GM19240 (cell line): ENCODE measurements at regions not wholly inside any gene's neighbourhood (a gene's known extent, or its start where the extent isn't known, plus 50 kb on each side); places are given as distances from the start of the nearest gene placed in this dataset.

Experiments used
- DNase-seq: peaks from one replicate; pipeline ENCODE4 v3.0.0; 2011; ENCODE audit warnings: low spot score; ENCODE audit not compliant: insufficient read length

DNA sequence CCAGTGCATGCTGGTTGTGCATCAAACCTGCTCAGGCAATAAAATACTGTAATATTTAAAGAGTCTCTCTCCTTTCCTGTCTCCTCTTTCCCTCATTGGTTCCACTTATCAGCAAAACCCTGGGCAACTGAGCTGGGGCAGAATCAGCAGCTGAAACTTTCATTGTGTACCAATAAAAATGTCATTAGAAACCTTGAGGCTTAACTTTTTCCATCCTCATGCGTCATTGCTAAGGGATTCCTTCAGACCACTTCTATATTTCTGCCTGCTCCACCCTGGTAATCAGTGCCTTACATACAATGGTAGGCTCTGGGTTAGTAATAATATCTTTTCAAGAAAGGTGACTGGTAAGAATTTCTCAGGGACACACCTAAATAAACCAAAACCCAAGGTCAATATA is 880.3 kb downstream of the RPA4 start:
- DNase-seq: no peak

DNA sequence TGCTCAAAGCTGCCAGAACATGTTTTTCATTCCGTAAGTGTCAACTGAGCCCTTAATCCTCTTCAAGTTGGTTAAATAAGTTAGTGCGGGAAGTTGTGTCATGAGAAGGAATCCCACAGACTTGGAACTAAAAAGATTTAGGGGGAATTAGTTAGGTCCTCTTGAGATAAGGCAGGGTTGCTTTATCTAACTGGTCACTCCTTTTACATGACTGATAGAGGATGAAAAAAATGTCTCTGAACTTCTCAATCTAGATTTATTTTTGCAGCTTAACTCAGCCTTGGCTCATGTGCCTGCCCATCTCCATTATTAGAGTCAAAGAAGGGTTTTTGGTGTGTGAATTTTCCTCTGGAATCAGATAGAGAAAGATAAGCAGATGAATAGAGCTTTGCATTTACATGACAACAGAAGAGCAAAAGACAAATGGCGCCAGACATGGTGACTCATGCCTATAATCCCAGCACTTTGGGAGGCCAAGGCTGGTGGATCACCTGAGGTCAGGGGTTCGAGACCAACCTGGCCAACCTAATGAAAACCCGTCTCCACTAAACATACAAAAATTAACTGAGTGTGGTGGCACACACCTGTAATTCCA is 882.9 kb downstream of the RPA4 start:
- no peak for DNase-seq

DNA sequence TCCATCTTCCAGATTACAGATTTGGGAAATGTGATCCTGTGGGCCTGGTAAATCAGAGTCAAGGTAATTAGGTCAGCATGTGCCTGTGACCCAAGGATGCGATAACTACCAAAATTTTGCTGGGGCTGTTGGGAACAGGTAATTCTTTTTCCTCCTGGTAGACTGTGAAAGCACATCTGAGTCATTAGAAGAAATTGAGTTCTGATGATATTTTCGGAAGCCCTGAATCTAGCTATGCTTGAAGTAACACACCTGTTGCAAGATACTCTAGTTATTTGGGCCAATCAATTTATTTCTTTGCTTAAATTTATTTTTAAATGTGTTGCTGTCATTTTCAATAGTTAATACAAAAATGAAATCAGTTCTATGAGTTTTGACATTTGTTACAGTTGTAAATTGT is 903.6 kb downstream of the RPA4 start:
- no peak for DNase-seq

DNA sequence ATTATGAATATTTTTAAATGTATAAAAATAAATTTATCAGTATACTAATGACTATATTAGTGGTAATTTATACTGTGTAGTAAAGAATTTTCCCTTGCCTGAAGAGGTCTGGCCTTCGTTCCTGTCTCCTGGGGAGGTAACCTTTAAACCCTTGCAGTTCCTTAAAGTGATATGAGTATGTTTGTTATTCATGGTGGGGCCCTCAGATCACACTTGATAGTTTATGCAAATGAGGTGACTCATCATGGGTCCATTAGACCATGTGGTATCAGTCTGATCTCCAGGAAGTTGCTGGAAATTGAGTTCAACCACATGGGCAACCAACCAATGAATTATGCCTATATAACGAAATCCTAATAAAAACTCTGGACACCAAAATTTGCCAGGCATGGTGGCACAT is 904.1 kb downstream of the RPA4 start:
- no peak for DNase-seq

DNA sequence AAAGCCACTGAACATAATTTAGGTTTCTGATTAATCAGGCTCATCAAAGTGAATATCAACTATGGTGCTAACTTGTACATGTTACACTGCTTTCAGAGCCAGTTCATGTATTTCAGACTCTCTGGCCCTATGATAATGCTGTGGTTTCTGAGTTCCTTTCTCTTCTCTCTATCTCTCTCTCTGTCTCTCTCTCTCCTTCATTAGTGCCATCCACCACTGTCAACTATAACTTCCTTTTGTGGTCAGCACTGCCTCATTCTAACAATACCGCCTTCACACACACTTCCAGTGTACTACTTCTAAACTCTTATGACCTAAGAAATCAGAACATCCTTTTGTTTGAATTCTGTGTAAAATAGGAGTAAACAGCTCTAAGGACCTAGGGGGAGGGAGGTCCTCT is 907.1 kb downstream of the RPA4 start:
- no peak for DNase-seq

DNA sequence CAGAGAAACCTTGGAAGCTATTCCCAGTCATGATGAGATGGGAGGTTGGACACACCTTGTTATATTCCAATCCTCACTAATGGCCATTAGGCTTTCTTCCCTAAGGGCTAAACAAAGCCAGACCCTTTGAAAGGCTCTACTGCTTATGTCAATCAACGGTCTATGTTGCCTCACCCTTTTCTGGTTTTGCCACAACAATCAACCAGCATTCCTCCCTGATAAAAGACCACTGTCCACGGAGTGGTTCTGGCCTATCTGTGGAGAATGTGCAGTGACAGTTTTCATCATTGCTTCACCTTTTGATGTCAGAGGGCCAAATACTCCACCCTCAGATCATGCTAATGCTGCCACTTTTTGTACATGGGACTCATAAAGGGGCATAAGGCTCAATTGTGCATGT is 913.4 kb downstream of the RPA4 start:
- DNase-seq: no peak

DNA sequence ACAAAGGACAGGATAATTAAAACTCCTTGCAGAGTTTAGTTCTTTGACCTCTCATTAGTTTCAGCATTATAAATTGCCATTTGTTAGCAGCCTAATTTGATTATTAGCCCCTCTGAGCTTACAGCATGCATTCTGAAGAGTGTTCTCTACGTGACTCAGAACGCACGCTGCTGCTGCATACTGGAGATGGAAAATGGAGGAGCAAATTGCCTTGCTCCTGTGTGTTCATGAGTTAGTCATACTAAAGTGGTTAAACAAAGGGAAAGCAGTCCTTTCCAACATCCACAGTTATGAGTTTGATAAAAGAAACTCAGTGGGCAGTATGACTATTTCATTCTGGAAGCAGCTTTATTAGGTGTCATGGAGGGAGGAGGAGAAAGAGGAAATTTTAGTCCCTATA is 922.5 kb downstream of the RPA4 start:
- DNase-seq: no peak

DNA sequence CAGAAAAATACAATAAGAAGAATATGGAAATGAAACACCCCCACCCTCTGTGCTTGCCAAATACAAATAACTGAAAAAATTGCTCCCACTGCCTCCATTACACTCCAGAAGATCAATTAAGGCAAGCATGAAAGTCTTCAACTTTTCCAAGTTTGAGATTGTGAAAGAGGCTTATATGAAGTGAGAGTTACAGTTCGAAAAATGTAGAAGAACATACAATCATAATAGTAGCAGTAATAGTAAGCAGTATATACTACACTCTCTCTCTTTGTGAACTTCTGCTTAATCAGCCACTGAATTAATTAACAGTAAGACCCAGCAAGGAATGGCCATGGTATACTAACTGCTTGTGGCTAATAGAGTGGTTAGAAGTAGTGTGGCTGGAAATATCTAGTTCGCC is 923.2 kb downstream of the RPA4 start:
- DNase-seq: no peak

DNA sequence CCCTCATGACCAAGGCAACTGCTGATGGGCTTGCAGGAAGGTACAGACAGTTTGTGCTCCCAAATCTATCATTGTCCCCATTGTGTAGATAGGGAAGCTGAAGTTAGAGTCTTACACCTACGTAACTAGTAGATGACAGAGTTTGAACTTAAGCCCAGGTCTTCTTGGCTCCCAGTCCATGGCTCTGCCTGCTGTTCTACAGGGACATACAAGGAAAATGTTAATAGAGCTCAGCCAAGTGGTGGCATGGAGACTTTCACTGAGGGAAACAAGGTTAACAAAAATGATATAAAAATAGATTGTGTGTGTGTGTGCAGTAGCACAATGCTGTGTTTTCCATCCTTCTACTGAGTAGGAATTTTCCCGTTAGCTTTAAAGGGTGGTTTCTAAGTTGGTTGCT is 936.5 kb downstream of the RPA4 start:
- DNase-seq: no peak

DNA sequence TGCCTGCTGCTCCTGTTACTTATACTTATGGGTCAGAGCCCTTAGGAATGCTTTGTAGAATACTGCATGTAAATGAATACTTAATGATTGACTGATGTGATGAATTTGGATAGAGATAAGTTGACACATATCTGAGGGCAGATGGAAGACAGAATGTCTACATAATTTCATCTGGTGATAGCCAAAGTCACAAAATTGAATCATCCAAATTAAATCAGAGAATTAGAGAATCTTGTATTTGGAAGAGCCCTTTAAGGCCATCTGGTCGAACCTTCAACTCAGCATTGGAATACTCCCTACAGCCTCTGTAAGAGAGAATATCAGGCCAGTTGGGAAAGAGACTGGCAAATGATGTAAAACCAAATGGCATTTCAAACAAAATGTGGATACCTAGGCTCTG is 944.8 kb downstream of the RPA4 start:
- DNase-seq: no peak

DNA sequence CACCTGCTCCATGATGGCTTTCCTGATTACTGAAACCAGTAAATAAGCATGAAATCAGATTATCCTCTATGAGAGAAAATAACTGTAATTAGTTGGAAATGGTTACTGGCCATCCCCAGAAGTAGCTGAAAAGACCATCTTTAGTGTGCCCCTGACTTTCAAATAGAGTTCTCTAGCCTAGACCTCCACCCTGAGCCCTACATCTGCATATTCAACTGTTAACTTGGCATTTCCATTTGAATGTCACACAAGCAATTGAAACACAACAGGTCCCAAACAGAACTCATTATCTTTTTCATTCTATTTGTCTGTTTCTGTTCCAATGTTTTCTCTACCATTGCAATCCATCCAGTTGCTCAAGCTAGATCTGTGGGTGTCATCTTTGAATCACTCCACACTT is 952.3 kb downstream of the RPA4 start:
- no peak for DNase-seq

DNA sequence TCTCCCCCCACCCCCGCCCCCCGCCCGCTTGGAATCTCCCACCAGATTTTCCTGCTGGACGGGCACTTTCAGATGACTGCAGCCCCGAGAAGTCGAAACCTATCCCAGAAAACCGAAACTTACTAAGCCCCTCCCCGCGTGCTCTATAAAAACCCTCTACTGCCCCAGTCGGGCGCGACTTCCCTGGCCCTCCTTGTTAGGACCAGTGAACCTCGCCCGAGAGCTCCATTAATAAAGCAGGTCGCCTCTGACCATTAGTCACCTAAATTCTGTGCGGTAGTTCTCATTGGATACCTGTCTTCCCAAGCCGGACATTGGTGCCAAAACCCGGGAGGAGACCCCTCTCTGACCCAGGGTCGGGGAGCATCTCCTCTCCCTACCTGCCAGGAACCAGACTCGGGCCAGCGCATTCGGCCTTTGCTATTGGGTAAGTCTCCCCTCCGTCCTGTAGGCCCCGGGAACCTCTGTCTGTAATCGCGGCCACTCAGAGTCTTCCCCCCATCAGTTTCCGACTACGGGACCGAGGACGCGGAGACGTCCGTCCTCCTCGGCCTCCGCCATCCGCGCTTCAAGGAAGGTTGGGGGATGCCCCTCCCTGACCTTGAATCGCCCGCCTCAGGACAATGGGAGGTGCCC is 958.0 kb downstream of the RPA4 start:
- no peak for DNase-seq

DNA sequence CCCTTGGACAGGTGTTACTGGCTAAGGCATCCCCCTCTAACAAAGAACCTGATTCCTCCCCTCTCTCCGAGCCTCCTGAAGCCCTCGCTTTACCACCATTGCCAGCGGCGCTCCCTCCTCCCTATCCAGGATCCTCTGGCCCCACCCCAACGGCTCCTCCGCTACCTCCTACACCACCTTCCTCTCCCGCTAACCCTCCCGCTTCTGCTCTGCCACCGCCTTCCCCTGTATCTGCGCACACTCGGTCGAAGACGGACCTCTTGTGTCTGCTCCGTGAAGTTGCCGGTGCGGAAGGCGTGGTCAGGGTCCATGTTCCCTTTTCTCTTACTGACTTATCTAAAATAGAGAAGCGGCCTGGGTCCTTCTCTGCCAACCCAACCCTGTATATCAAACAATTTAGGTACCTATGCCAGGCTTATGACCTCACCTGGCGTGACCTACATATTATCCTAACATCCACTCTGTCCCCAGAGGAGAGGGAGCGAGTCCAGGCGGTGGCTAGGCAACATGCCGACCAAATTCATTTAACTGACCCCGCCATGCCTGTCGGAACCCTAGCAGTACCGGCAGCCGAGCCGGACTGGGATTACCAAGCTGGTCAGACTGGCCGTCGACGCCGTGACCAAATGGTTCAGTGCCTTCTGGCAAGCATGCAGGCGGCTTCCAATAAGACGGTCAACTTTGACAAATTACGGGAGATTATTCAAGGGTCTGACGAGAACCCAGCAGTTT is 958.9 kb downstream of the RPA4 start:
- DNase-seq: no peak

DNA sequence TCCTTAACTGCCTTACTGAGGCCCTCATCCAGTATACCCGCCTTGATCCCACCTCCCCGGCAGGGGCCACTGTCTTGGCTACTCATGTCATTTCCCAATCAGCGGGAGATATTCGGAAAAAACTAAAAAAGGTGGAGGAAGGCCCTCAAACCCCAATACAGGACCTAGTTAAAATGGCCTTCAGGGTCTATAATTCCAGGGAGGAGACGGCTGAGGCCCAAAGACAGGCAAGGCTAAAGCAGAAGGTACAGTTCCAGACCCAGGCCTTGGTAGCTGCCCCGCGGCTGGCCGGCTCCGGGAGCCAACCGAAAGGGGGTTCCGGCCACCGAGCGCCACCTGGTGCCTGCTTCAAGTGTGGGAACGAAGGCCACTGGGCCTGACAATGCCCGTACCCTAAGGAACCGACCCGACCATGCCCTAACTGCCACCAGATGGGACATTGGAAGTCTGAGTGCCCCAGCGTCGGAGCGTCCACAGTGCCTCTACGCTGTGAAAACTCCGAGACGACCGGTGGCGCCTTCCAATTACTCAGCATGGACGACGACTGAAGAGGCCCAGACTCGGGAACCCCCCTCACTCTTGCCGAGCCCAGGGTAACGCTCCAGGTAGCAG is 959.6 kb downstream of the RPA4 start:
- no peak for DNase-seq

DNA sequence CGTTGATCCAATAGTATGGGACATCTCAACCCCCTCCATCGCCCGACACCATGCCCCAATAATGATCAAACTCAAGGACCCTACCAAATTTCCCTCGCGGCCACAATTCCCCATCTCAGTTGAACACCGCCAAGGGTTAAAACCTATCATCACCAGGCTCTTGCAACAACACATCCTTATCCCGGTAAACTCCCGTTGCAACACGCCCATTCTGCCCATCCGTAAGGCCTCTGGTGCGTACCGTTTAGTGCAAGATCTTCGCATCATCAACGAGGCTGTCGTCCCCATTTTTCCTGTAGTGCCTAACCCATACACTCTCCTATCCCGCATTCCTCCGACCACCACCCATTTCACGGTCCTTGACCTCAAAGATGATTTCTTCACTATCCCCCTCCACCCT is 960.5 kb downstream of the RPA4 start:
- DNase-seq: no peak

DNA sequence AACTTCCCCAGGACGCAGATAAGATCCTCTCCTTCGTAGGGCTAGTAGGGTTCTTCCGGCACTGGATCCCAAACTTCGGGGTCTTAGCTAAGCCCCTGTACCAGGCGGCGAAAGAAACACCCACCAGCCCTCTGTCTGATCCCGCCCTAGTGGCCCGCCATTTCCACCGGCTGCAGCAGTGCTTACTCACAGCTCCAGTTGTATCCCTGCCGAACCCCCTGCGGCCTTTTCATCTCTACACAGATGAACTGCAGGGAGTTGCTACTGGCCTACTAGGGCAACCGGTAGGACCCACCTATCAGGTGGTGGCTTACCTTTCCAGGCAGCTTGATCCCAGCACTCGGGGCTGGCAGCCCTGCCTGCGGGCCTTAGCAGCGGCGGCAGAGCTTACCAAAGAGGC is 961.2 kb downstream of the RPA4 start:
- DNase-seq: no peak

DNA sequence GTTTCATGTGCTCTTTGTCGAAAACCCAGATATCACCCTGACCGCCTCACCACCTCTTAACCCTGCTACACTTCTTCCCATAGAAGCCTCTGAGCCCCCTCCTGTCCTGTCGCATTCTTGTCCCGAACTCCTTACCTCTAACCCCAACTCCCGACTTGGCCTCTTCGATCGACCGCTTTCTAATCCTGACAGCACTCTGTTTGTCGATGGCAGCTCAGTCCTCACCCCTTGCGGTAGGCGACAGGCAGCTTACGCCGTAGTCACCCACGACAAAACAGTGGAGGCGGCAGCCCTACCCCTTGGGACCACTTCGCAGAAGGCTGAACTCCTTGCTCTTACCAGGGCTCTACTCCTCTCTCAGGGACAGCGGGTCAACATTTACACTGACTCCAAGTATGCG is 961.7 kb downstream of the RPA4 start:
- DNase-seq: no peak

DNA sequence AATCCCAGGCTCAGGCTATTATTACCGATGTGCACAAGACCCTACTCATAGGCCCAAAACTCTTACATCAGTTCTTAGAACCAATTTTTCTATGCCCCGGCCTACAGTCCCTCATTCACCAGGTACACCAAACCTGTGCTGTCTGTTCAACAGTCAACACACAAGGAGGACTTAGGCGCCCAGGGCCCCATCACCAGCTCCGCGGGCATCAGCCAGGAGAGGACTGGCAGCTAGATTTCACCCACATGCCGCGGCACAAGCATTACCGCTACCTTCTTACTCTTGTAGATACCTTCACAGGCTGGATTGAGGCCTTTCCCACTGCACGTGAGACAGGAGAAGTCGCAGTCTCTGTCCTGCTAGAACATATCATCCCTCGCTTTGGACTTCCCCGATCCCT is 962.5 kb downstream of the RPA4 start:
- DNase-seq: no peak

DNA sequence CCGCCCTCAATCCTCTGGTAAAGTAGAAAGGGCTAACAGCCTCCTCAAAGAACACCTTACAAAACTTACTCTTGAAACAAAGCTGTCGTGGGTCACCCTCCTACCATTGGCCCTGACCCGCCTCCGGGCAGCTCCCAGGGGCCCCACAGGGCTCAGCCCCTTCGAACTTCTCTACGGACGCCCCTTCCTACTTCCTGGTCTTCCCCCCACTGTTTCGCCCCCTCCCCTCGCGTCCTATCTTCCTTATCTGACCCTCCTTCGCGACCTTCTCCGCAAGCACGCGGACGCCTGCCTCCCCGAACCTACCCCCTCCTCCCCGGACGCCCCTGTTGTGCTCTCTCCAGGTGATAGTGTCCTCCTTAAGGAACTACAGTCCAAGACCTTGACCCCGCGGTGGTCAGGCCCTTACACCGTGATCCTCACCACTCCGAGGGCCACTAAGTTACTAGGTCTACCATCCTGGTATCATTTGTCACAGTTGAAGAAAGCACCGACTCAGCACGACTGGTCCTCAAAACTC is 963.1 kb downstream of the RPA4 start:
- DNase-seq: no peak

DNA sequence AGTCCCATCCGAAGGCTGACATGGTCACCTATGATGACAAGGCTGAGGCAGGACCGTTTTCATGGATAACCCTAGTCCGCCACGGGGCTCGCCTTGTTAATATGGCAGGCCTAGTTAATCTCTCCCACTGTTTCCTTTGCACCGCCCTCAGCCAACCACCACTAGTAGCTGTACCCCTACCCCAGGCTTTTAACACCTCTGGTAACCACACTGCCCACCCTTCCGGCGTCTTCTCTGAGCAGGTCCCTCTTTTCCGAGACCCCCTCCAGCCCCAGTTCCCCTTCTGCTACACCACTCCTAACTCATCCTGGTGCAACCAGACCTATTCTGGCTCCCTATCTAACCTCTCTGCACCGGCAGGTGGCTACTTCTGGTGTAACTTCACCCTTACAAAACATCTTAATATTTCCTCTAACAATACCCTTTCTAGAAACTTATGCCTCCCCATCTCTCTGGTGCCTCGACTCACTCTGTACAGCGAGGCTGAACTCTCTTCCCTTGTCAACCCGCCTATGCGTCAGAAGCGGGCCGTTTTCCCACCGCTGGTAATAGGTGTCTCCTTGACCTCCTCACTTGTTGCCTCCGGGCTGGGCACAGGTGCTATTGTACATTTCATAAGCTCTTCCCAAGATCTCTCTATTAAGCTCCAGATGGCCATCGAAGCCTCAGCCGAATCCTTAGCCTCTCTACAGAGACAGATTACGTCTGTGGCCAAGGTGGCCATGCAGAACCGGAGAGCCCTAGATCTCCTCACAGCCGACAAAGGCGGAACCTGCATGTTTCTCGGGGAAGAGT is 964.4 kb downstream of the RPA4 start:
- no peak for DNase-seq

DNA sequence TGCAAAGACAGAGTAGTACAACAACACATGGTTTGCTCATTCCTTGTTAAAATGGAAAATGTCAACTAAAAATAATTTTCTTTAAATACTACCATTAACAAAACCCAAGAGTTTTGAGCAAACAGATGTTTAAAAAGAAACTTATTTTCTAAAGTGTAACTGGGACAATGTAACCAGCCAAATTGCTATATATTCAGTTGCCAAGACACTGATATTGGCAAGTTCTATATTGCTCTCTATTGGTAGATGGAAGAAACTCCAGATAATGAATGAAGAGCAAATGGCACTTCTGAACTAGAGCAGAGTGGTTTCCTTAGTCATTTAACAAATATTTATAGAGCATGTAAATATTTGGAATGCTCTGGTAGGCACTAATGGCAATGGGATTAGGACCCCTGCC is 966.2 kb downstream of the RPA4 start:
- DNase-seq: no peak

DNA sequence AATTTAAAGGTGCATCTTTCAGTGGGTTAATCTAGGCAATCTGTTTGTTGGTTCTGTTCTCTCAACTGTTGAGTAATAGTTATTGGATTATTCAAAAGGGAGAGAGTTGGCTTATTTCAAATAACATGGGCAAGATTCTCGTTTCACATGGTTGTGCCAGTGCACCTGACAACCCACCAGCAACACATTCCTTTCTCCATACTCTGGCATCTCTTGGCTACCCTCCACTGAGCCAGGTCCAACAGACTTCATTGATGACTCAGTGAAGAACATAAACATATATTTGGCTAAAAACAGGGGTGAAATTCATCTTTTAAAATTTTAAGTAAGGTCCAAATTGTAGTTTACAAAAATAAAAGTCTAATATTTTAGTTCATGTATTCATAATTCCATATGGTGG is 967.2 kb downstream of the RPA4 start:
- no peak for DNase-seq
